Esophagus muscularis mucosa (tissue), 4 donors: ENCODE measurements at regions not wholly inside any gene's neighbourhood (a gene's known extent, or its start where the extent isn't known, plus 50 kb on each side); places are given as distances from the start of the nearest gene placed in this dataset.

Source experiments
- EP300 ChIP-seq: sonication (generic); formaldehyde crosslinking; IDR thresholded peaks from one replicate; pipeline ENCODE4 v1.6.1; 2017; ENCODE audit warnings: antibody characterized with exemption
- POLR2A ChIP-seq: fragments of 450-650 bp; IDR thresholded peaks from one replicate; pipeline ENCODE4 v1.6.1; 2017; ENCODE audit warnings: antibody characterized with exemption, moderate library complexity, mild to moderate bottlenecking, low read depth
- POLR2AphosphoS5 ChIP-seq, 2 donors: sonication (generic); formaldehyde crosslinking; IDR thresholded peaks; one replicate each; pipeline ENCODE4 v1.6.1; 2017; ENCODE audit warnings: antibody characterized with exemption in 2 of 2
- TF ChIP-seq, protein P1 (sequence below), 3 experiments: fragments of 200-600 bp in 2 of 3; fragments of 450-650 bp in 1 of 3; sonication (generic) in 2 of 3; IDR thresholded peaks; one replicate each; pipeline ENCODE4 v1.5.1; 2017 to 2019; ENCODE audit warnings: antibody characterized with exemption in 3 of 3, mild to moderate bottlenecking in 2 of 3, moderate library complexity in 1 of 3

DNA sequence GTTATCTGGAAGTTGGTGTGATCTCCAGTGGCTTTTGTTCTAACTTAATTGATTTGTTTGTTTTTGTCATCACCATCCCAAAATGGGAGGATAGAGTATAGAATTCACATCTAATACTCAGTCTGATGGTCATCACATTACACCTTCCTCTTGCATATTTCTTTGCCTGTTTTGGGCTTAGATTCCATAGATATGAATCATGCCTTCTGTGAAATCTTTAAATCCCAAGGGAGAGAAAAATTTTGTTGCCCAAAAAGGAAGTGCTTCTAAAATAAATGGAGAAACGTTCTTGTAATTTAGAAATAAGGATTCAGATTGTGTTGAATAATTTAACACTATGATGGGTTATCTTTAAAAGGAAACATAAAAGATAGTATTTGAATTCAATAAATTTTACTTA is 446.0 kb upstream of the LRRC7 start:
- TF ChIP-seq, protein P1, sequence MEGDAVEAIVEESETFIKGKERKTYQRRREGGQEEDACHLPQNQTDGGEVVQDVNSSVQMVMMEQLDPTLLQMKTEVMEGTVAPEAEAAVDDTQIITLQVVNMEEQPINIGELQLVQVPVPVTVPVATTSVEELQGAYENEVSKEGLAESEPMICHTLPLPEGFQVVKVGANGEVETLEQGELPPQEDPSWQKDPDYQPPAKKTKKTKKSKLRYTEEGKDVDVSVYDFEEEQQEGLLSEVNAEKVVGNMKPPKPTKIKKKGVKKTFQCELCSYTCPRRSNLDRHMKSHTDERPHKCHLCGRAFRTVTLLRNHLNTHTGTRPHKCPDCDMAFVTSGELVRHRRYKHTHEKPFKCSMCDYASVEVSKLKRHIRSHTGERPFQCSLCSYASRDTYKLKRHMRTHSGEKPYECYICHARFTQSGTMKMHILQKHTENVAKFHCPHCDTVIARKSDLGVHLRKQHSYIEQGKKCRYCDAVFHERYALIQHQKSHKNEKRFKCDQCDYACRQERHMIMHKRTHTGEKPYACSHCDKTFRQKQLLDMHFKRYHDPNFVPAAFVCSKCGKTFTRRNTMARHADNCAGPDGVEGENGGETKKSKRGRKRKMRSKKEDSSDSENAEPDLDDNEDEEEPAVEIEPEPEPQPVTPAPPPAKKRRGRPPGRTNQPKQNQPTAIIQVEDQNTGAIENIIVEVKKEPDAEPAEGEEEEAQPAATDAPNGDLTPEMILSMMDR (IDR thresholded peaks at IDR 0.05): no peak
- no peak for TF ChIP-seq POLR2AphosphoS5 (IDR thresholded peaks at IDR 0.05)
- TF ChIP-seq POLR2A: no peak
- TF ChIP-seq EP300: no peak
